ENCODE measurements at regions not wholly inside any gene's neighbourhood (a gene's known extent, or its start where the extent isn't known, plus 50 kb on each side); places are given as distances from the start of the nearest gene placed in this dataset.
"Not testable (repeated sequence)": the region's sequence is repeated elsewhere in the genome, so short reads cannot be mapped to it uniquely, and the experiment has no call there.

- H3K9me3 Mint-ChIP-seq (ENCODE audit: insufficient read depth): no peaks in the 10 kb centered on the region
- H3K27me3 Mint-ChIP-seq (ENCODE audit: low read depth): no peaks in the 10 kb centered on the region
- no peaks in the 10 kb centered on the region for H3K4me1 Mint-ChIP-seq (ENCODE audit: low read depth)
- H3K27ac Mint-ChIP-seq: no peak overlapping the region
- CTCF ChIA-PET: no interaction called here
- POLR2A ChIA-PET: no interaction called here
- no peaks in the 10 kb centered on the region for H3K36me3 Mint-ChIP-seq (ENCODE audit: low read depth)
- ATAC-seq: no peak
- H3K4me3 Mint-ChIP-seq: no peak overlapping the region
- DNase-seq: no peak
These were observed 1099.5 kb downstream of the PLA2G4A start for GRCh38 chr1:187928288-187928687.

DNA sequence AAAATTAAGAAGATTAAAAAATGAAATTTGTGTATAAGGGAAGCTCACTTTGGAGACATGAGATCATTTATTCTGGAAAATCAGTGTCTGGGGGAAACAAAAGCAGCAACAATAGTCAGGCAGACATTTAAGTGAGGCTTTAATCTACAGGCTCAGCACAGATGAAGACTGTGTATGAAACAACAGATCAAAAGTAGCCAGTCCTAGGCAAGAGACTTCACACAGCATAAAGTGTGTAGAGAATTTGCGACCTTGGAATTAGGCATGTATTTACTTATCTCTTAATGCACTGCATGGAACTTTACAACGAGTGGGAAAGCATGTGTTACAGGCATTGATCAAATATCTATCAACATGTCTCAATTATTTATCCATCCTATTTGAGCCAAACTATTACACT, 1099.9 kb downstream of the PLA2G4A start:
- Mint-ChIP-seq H3K36me3 (ENCODE audit: low read depth) (no peaks in the 10 kb centered on the region), H3K4me1 (ENCODE audit: low read depth) (no peaks in the 10 kb centered on the region), H3K9me3 (ENCODE audit: insufficient read depth) (no peaks in the 10 kb centered on the region), H3K27ac (no peak overlapping the region), H3K27me3 (ENCODE audit: low read depth) (no peaks in the 10 kb centered on the region), H3K4me3 (no peak overlapping the region)
- ATAC-seq (no peak), DNase-seq (no peak)
- ChIA-PET POLR2A (no interaction called here), CTCF (no interaction called here)

DNA sequence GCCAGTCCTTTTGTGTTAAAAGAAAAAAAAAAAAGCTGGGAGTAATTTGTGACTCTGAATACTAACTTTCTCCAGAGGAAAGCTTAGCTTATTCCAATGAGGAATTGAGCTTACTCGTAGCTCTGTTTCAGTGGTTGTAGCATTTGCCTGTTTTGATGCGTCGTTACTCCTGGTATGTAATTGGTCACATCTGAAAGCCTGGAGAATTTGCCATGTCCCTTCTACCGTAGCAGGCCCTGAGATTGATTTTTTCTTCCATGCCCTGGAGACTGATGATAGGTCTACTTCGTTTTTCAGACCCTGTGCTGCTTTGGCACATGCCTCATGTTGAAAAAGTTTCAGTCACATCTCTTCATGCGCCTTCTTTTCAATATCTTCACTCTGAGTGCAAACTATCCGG, 1103.0 kb downstream of the PLA2G4A start:
- DNase-seq (no peak), ATAC-seq (no peak)
- Mint-ChIP-seq H3K27me3 (ENCODE audit: low read depth) (no peaks in the 10 kb centered on the region), H3K4me1 (ENCODE audit: low read depth) (no peaks in the 10 kb centered on the region), H3K4me3 (no peak overlapping the region), H3K9me3 (ENCODE audit: insufficient read depth) (no peaks in the 10 kb centered on the region), H3K36me3 (ENCODE audit: low read depth) (no peaks in the 10 kb centered on the region), H3K27ac (no peak overlapping the region)
- CTCF ChIA-PET: no interaction called here
- POLR2A ChIA-PET: no interaction called here

- Mint-ChIP-seq H3K27me3 (ENCODE audit: low read depth) (no peaks in the 10 kb centered on the region), H3K36me3 (ENCODE audit: low read depth) (no peaks in the 10 kb centered on the region), H3K4me1 (ENCODE audit: low read depth) (no peaks in the 10 kb centered on the region), H3K4me3 (no peak overlapping the region), H3K9me3 (ENCODE audit: insufficient read depth) (no peaks in the 10 kb centered on the region), H3K27ac (no peak overlapping the region)
- CTCF ChIA-PET: no interaction called here
- ATAC-seq: no peak
- DNase-seq: no peak
- POLR2A ChIA-PET: no interaction called here
These were observed 1105.0 kb downstream of the PLA2G4A start for GRCh38 chr1:187933562-187934419.

GRCh38 chr1:187936667-187937066, 1107.9 kb downstream of the PLA2G4A start:
- H3K27me3 Mint-ChIP-seq (ENCODE audit: low read depth): no peaks in the 10 kb centered on the region
- H3K36me3 Mint-ChIP-seq (ENCODE audit: low read depth): no peaks in the 10 kb centered on the region
- ChIA-PET CTCF (no interaction called here), POLR2A (no interaction called here)
- no peak overlapping the region for H3K27ac Mint-ChIP-seq
- H3K4me1 Mint-ChIP-seq (ENCODE audit: low read depth): no peaks in the 10 kb centered on the region
- no peak overlapping the region for H3K4me3 Mint-ChIP-seq
- ATAC-seq: no peak
- no peaks in the 10 kb centered on the region for H3K9me3 Mint-ChIP-seq (ENCODE audit: insufficient read depth)
- DNase-seq: no peak

DNA sequence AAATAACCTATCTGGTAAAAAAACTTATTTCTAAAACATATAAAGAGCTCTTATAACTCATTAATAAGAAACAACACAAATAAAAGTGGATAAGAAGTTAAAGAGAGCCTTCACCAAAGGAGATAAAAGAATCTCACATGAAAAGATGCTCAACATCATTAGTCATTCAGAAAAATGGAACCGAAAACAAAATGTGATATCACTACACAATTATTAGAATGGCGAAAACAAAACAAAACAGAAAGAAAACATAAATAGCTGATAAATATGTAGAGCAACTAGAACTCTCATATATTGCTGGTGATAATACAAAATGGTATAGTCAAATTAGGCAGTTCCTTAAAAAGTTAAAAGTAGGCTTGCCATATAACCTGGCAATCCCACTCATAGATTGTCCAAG, 1109.3 kb downstream of the PLA2G4A start:
- Mint-ChIP-seq H3K36me3 (ENCODE audit: low read depth) (no peaks in the 10 kb centered on the region), H3K27ac (no peak overlapping the region), H3K4me1 (ENCODE audit: low read depth) (no peaks in the 10 kb centered on the region), H3K27me3 (ENCODE audit: low read depth) (no peaks in the 10 kb centered on the region), H3K4me3 (no peak overlapping the region), H3K9me3 (ENCODE audit: insufficient read depth) (no peaks in the 10 kb centered on the region)
- ATAC-seq (no peak), DNase-seq (no peak)
- POLR2A ChIA-PET: no interaction called here
- CTCF ChIA-PET: no interaction called here

DNA sequence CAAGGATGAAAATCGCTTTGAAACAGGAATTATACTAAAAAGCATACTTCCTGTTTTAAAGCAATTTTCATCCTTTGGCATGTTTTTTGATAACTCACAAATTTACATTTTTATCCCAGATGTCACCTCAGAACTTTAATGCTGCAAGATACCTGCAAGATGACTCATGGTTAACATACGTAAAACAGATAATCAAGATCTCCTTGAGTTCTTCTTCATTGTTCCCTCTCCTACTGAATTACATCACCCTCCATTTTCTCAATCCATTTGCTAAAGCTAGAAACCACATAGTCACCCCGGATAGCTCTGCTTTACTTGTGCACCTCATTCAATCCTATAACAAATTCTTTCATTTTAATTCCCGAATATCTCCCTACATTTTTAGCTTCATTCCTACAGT, 1114.2 kb downstream of the PLA2G4A start:
- Mint-ChIP-seq H3K4me3 (no peak overlapping the region), H3K4me1 (ENCODE audit: low read depth) (no peaks in the 10 kb centered on the region), H3K27ac (no peak overlapping the region), H3K9me3 (ENCODE audit: insufficient read depth) (peaks cover 7% of the 10 kb centered on the region), H3K27me3 (ENCODE audit: low read depth) (no peaks in the 10 kb centered on the region), H3K36me3 (ENCODE audit: low read depth) (no peaks in the 10 kb centered on the region)
- ChIA-PET POLR2A (no interaction called here), CTCF (no interaction called here)
- ATAC-seq (no peak), DNase-seq (no peak)

DNA sequence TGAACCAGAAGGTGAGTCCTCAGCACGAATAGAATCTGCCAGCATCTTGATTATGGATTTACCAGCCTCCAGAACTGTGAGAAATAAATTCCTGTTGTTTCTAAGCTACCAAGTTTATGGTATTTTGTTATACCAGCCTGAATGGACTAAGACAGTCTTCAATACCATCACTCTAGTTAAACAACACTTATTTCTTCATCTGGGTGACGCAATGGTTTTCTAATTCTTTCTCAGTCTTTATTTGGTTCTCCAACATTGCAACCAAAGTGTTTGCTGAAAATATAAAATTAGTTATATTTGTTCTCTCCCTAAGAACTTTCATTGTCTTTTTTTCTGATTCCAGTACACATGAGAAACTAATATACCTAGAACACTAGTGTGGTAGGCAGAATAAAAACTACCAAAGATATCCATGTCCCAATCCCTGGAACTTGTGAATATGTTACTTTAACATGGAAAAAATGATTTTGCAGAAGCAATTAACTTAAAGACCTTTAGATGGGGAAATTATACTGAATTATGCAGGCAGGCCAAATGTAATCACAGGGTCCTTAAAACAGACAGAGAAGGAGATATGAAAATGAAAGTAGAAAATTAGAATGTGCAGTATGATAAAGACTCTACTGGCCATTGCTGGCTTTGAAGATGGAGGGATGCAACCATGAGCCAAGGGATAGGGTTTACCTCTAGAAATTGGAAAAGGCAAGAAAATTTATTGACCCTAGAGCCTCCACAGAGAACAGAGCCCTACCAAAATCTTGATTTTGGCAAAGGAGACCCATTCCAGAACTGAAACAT, 1115.1 kb downstream of the PLA2G4A start:
- Mint-ChIP-seq H3K27me3 (ENCODE audit: low read depth) (no peaks in the 10 kb centered on the region), H3K4me1 (ENCODE audit: low read depth) (no peaks in the 10 kb centered on the region), H3K36me3 (ENCODE audit: low read depth) (no peaks in the 10 kb centered on the region), H3K4me3 (no peak overlapping the region), H3K27ac (no peak overlapping the region), H3K9me3 (ENCODE audit: insufficient read depth) (peaks cover 11% of the 10 kb centered on the region)
- no peak for DNase-seq
- ATAC-seq: no peak
- POLR2A ChIA-PET: no interaction called here
- CTCF ChIA-PET: no interaction called here

GRCh38 chr1:187946661-187947060, 1117.9 kb downstream of the PLA2G4A start:
- H3K36me3 Mint-ChIP-seq (ENCODE audit: low read depth); H3K27me3 Mint-ChIP-seq (ENCODE audit: low read depth); H3K4me3 Mint-ChIP-seq; H3K4me1 Mint-ChIP-seq (ENCODE audit: low read depth); CTCF ChIA-PET; POLR2A ChIA-PET; H3K27ac Mint-ChIP-seq; DNase-seq; ATAC-seq: not testable (repeated sequence)
- peaks cover 19% of the 10 kb centered on the region for H3K9me3 Mint-ChIP-seq (ENCODE audit: insufficient read depth)

GRCh38 chr1:187947359-187947758, 1118.6 kb downstream of the PLA2G4A start:
- ATAC-seq (no peak), DNase-seq (no peak)
- ChIA-PET POLR2A (no interaction called here), CTCF (no interaction called here)
- H3K9me3 Mint-ChIP-seq (ENCODE audit: insufficient read depth): peaks cover 19% of the 10 kb centered on the region
- no peaks in the 10 kb centered on the region for H3K27me3 Mint-ChIP-seq (ENCODE audit: low read depth)
- H3K4me1 Mint-ChIP-seq (ENCODE audit: low read depth): no peaks in the 10 kb centered on the region
- no peak overlapping the region for H3K27ac Mint-ChIP-seq
- H3K4me3 Mint-ChIP-seq: no peak overlapping the region
- H3K36me3 Mint-ChIP-seq (ENCODE audit: low read depth): no peaks in the 10 kb centered on the region

GRCh38 chr1:187948170-187948794, 1119.5 kb downstream of the PLA2G4A start:
- DNase-seq: no peak
- ChIA-PET POLR2A (no interaction called here), CTCF (no interaction called here)
- H3K36me3 Mint-ChIP-seq (ENCODE audit: low read depth): no peaks in the 10 kb centered on the region
- no peak overlapping the region for H3K4me3 Mint-ChIP-seq
- no peak for ATAC-seq
- no peaks in the 10 kb centered on the region for H3K27me3 Mint-ChIP-seq (ENCODE audit: low read depth)
- no peaks in the 10 kb centered on the region for H3K4me1 Mint-ChIP-seq (ENCODE audit: low read depth)
- H3K9me3 Mint-ChIP-seq (ENCODE audit: insufficient read depth): peaks cover 19% of the 10 kb centered on the region
- H3K27ac Mint-ChIP-seq: no peak overlapping the region

GRCh38 chr1:187949567-187949966, 1120.8 kb downstream of the PLA2G4A start:
- Mint-ChIP-seq H3K27ac (no peak overlapping the region), H3K27me3 (ENCODE audit: low read depth) (no peaks in the 10 kb centered on the region), H3K36me3 (ENCODE audit: low read depth) (no peaks in the 10 kb centered on the region), H3K4me1 (ENCODE audit: low read depth) (no peaks in the 10 kb centered on the region), H3K9me3 (ENCODE audit: insufficient read depth) (peaks cover 19% of the 10 kb centered on the region), H3K4me3 (no peak overlapping the region)
- ATAC-seq: no peak
- CTCF ChIA-PET: no interaction called here
- DNase-seq: no peak
- POLR2A ChIA-PET: no interaction called here
